Ishikawa (cell line): ENCODE measurements at regions not wholly inside any gene's neighbourhood (a gene's known extent, or its start where the extent isn't known, plus 50 kb on each side); places are given as distances from the start of the nearest gene placed in this dataset.

Experiments used
- FOXM1 ChIP-seq: IDR thresholded peaks from 2 replicates; pipeline ENCODE4 v1.6.1; 2012; ENCODE audit warnings: low read depth, borderline replicate concordance
- NFIC ChIP-seq: IDR thresholded peaks from 2 replicates; pipeline ENCODE4 v1.6.1; 2012
- REST ChIP-seq: IDR thresholded peaks from 2 replicates; pipeline ENCODE4 v1.6.1; 2012; ENCODE audit warnings: low read depth, mild to moderate bottlenecking
- TAF1 ChIP-seq: IDR thresholded peaks from 2 replicates; pipeline ENCODE4 v1.6.1; 2012; ENCODE audit warnings: low read depth, mild to moderate bottlenecking
- TCF12 ChIP-seq: IDR thresholded peaks from 2 replicates; pipeline ENCODE4 v1.6.1; 2012; ENCODE audit warnings: low read depth
- YY1 ChIP-seq: IDR thresholded peaks from 2 replicates; pipeline ENCODE4 v1.6.1; 2012; ENCODE audit warnings: low read depth
- ZBTB7A ChIP-seq: IDR thresholded peaks from 2 replicates; pipeline ENCODE4 v1.6.1; 2012; ENCODE audit warnings: low read depth

GRCh38 chr11:37657645-37658044, 1059.6 kb upstream of the RAG2 start:
- no peak for TF ChIP-seq FOXM1
- no peak for TF ChIP-seq ZBTB7A
- no peak for TF ChIP-seq YY1
- TF ChIP-seq NFIC, result no peak
- TF ChIP-seq TAF1, result no peak
- TF ChIP-seq REST, result no peak
- no peak for TF ChIP-seq TCF12
